ENCODE measurements at regions not wholly inside any gene's neighbourhood (a gene's known extent, or its start where the extent isn't known, plus 50 kb on each side); places are given as distances from the start of the nearest gene placed in this dataset.

- H2BK5ac ChIP-seq (ENCODE audit: insufficient read length, low read length): no peak overlapping the region
- H2AFZ ChIP-seq (ENCODE audit: low read length): no peak overlapping the region
- no peaks in the 10 kb centered on the region for H3K9me3 ChIP-seq (ENCODE audit: control insufficient read depth, low read depth, low read length)
- peak overlapping the region; percentile 39 for H3T11ph ChIP-seq (ENCODE audit: low read length)
- peak overlapping the region; percentile 12; the same call in 1 of the 2 replicates for H3K14ac ChIP-seq (ENCODE audit: insufficient read depth, low read length)
- H4K5ac ChIP-seq (ENCODE audit: insufficient read length, low read depth, low read length): no peak overlapping the region
- H2BK120ac ChIP-seq (ENCODE audit: low read depth, low read length, poor library complexity, severe bottlenecking): no peak overlapping the region
- H3K27me3 ChIP-seq (ENCODE audit: insufficient read depth, low read length): no peaks in the 10 kb centered on the region
- H2BK12ac ChIP-seq (ENCODE audit: insufficient read length, low read depth, low read length): no peak overlapping the region
- H3K4me3 Mint-ChIP-seq: no peak overlapping the region
- H4K20me1 ChIP-seq (ENCODE audit: control insufficient read depth, insufficient read depth, insufficient read length): no peaks in the 10 kb centered on the region
- peak overlapping the region; percentile 62 for H3K18ac ChIP-seq (ENCODE audit: insufficient read length, low read depth, low read length)
- no peak overlapping the region for H3K56ac ChIP-seq (ENCODE audit: insufficient read length, low read depth, low read length)
- no peak overlapping the region for H2BK20ac ChIP-seq (ENCODE audit: low read depth, low read length, poor library complexity, severe bottlenecking)
- no peak overlapping the region for H3K4me2 ChIP-seq (ENCODE audit: insufficient read depth, insufficient read length, low read length)
- H3K4me1 ChIP-seq (ENCODE audit: insufficient read depth, low read length): peaks cover 3% of the 10 kb centered on the region; the same call in 1 of the 2 replicates
- H3K27ac ChIP-seq (ENCODE audit: insufficient read length, low read depth, low read length): no peak overlapping the region
- H3K36me3 Mint-ChIP-seq (ENCODE audit: insufficient read depth in 1 of 3, low read depth in 3 of 3): no peaks in the 10 kb centered on the region
- no peaks in the 10 kb centered on the region for H3K79me2 ChIP-seq (ENCODE audit: insufficient read depth, low read length)
- no peaks in the 10 kb centered on the region for H3K23me2 ChIP-seq (ENCODE audit: insufficient read length, low read depth, low read length, poor library complexity, severe bottlenecking)
- no peaks in the 10 kb centered on the region; the same call in none of the 2 replicates for H3K27me3 Mint-ChIP-seq (ENCODE audit: low read depth)
- no peak overlapping the region; the same call in 1 of the 2 replicates for H3K4ac ChIP-seq (ENCODE audit: low read depth, low read length)
- no peaks in the 10 kb centered on the region for H3K9me3 Mint-ChIP-seq
- no peak for TF ChIP-seq CTCF (conservative IDR thresholded peaks at IDR 0.05)
- no peak overlapping the region for H2AK5ac ChIP-seq (ENCODE audit: insufficient read length, low read length)
- no CpG with 5 or more reads among the region's 9 CpGs for WGBS (ENCODE audit: extremely low coverage, insufficient read length, low lambda C conversion rate)
- no peaks in the 10 kb centered on the region for H3K79me1 ChIP-seq (ENCODE audit: insufficient read depth, low read depth, low read length, poor library complexity, severe bottlenecking)
- no peak overlapping the region for H2BK15ac ChIP-seq (ENCODE audit: low read depth, low read length)
- H4K91ac ChIP-seq (ENCODE audit: insufficient read length, low read depth, low read length): no peak overlapping the region
- peak; percentile 49 for DNase-seq
- peak overlapping the region in 1 of 3 experiments; percentile 80; a peak in 3 of 7 replicates for H3K27ac Mint-ChIP-seq
- H3K23ac ChIP-seq (ENCODE audit: insufficient read length, low read depth, low read length): no peak overlapping the region
- no peak overlapping the region for H3K9ac ChIP-seq (ENCODE audit: extremely low read depth, insufficient read length, low read length)
- peaks cover 18 to 24% of the 10 kb centered on the region in 2 experiments for H3K4me1 Mint-ChIP-seq
- no peak overlapping the region for H4K8ac ChIP-seq (replicated peaks; ENCODE audit: insufficient read length, low read depth, low read length)
These were observed 205.2 kb upstream of the SVIL start for GRCh38 chr10:29839826-29840515.
